ENCODE measurements at regions not wholly inside any gene's neighbourhood (a gene's known extent, or its start where the extent isn't known, plus 50 kb on each side); places are given as distances from the start of the nearest gene placed in this dataset.

DNA sequence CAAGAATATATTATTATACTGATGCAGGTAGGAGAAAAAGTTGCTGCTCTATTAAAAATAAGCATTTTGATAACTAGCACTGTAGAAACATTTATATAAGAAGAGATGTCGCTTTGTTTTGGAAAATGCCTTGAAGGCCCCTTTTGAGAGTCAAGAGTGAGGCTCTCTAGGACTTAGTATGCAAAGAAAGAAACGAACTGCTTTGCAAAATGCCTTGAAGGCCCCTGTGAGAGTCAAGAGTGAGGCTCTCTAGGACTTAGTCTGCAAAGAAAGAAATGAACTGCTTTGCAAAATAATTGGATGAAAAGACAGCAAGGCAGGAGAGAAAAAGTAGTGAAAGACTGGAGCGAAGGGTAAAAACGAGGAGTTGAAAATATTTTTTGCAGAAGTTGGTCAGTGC is 65.9 kb downstream of the AVPR1A start:
- Histone ChIP-seq H3K4me2 (ENCODE audit: control insufficient read depth, insufficient read depth) (no peak overlapping the region), H3K9ac (ENCODE audit: control insufficient read depth, insufficient read depth, low read length) (no peak overlapping the region), H3K4me1 (ENCODE audit: control insufficient read depth, insufficient read depth, low read length) (no peaks in the 10 kb centered on the region), H4K20me1 (ENCODE audit: control insufficient read depth, insufficient read depth) (no peaks in the 10 kb centered on the region), H3K9me3 (replicated peaks; ENCODE audit: control insufficient read depth, insufficient read depth, low read length) (no peaks in the 10 kb centered on the region), H3K4me3 (no peak overlapping the region), H3K79me2 (ENCODE audit: control insufficient read depth, insufficient read depth, low read length) (no peaks in the 10 kb centered on the region), H3K36me3 (ENCODE audit: control insufficient read depth in 2 of 2, insufficient read depth in 2 of 2, low read length in 1 of 2) (no peaks in the 10 kb centered on the region), H2AFZ (ENCODE audit: control insufficient read depth, low read depth, low read length) (no peak overlapping the region), H3K27ac (ENCODE audit: control insufficient read depth, insufficient read depth) (no peak overlapping the region), H3K27me3 (replicated peaks in 1 of 2; ENCODE audit: control insufficient read depth in 2 of 2, insufficient read depth in 2 of 2, low read length in 1 of 2) (no peaks in the 10 kb centered on the region)
- DNase-seq (ENCODE audit: low read depth, low spot score) (no peak), ATAC-seq (no peak), FAIRE-seq (no peak)
- SMC1A ChIA-PET (ENCODE audit: uncharacterized antibody, unreplicated experiment) = no interaction called here
- no TSS peak for BruUV-seq (replicated peaks)
- in situ Hi-C loops (cut with MboI) = no loop called here
- intact Hi-C loops (cut with micrococcal nuclease; ENCODE audit: unreplicated experiment) = no loop called here
- TF ChIP-seq BCL11A (IDR thresholded peaks at IDR 0.05; ENCODE audit: low read depth, low read length) = no peak
- TF ChIP-seq MEF2B (IDR thresholded peaks at IDR 0.05; ENCODE audit: partially characterized antibody, poor library complexity, severe bottlenecking) = no peak
- no peak for TF ChIP-seq ZBED1 (IDR thresholded peaks at IDR 0.05; ENCODE audit: borderline replicate concordance)
- no peak for TF ChIP-seq EGR1 (IDR thresholded peaks at IDR 0.05; ENCODE audit: borderline replicate concordance in 1 of 2, low read depth in 2 of 2, low read length in 2 of 2)
- TF ChIP-seq REST (IDR thresholded peaks at IDR 0.05; ENCODE audit: low read depth, low read length) = no peak
- no peak for TF ChIP-seq KDM1A (IDR thresholded peaks at IDR 0.05; ENCODE audit: borderline replicate concordance)
- POLR2A ChIA-PET = no interaction called here
- 22% methylated on average over 4 of the region's 4 CpGs for WGBS (ENCODE audit: insufficient coverage, insufficient replicate concordance, low lambda C conversion rate, missing lambda C conversion rate)
- CTCF ChIA-PET = interaction anchor here (0.6 kb wide), 1 partner anchor 13 kb away, joined by 4 read pairs; no protein-coding TSS in a partner anchor
- RAD21 ChIA-PET (ENCODE audit: unreplicated experiment) = no interaction called here
